Medulla oblongata (tissue), 1 donor: ENCODE measurements at regions not wholly inside any gene's neighbourhood (a gene's known extent, or its start where the extent isn't known, plus 50 kb on each side); places are given as distances from the start of the nearest gene placed in this dataset.

Experiments
- DNase-seq: peaks from one replicate; pipeline ENCODE4 v3.0.0-alpha.2; 2015; ENCODE audit errors: extremely low spot score

DNA sequence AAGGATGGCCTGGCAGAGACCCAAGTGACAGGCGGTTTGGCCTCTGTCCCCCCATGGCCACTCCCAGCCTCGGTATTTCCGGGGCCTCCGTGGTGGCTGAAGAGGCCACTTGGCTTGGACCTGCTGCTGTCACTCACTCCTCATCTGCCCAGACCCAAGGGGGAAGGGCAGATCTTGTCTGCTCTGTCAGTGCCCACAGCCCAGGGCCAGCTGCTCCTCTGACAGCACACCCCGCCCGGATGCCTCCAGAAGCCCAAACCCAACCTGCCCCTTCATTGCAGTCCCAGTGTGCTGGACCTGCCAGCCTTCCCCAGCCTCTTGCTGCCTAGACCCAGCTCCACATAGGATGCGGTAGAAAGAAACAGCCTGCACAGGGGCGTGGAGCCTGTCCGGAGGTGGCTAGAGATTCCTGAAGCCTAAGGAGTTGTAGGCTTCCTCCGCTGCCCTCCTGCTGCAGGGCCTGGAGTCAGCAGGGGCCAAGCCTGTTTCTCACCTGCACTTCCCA lies 52.0 kb downstream of the MAGEF1 start:
- no peak for DNase-seq

GRCh38 chr3:184658223-184658928 lies 53.5 kb downstream of the MAGEF1 start:
- no peak for DNase-seq

GRCh38 chr3:184656829-184657681 lies 54.8 kb downstream of the MAGEF1 start:
- DNase-seq, result no peak

GRCh38 chr3:184656458-184656828 lies 55.4 kb downstream of the MAGEF1 start:
- DNase-seq, result no peak

- no peak for DNase-seq
These were observed 56.3 kb downstream of the MAGEF1 start for GRCh38 chr3:184655597-184655996.

- no peak for DNase-seq
These were observed 57.5 kb downstream of the MAGEF1 start for GRCh38 chr3:184654375-184654774.

- DNase-seq, result no peak
These were observed 59.4 kb downstream of the MAGEF1 start for GRCh38 chr3:184652465-184652864.

- no peak for DNase-seq
These were observed 60.0 kb downstream of the MAGEF1 start for GRCh38 chr3:184651904-184652303.

DNA sequence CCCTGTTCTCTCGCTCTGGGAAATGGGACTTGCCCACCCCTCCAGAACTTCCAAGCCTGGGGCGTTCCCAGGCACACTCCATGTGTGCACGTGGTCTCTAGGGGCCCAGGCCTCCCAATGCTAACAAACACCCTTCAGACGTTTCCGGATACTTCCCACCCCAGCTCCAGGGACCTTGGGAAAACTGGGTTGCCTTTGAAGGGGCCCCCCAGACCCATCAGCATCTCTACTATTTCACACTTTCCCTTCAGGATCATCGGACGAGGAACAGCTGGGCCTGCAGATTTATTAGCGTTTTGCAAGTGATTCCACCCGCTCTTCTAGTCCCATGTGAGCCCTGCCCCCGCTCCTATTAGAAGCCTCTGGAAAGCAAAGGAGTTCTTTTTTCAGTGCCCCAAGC lies 63.2 kb downstream of the MAGEF1 start:
- no peak for DNase-seq

- DNase-seq, result no peak
These were observed 64.4 kb downstream of the MAGEF1 start for GRCh38 chr3:184647405-184647936.

- DNase-seq, result no peak
These were observed 66.5 kb downstream of the MAGEF1 start for GRCh38 chr3:184645336-184645735.

DNA sequence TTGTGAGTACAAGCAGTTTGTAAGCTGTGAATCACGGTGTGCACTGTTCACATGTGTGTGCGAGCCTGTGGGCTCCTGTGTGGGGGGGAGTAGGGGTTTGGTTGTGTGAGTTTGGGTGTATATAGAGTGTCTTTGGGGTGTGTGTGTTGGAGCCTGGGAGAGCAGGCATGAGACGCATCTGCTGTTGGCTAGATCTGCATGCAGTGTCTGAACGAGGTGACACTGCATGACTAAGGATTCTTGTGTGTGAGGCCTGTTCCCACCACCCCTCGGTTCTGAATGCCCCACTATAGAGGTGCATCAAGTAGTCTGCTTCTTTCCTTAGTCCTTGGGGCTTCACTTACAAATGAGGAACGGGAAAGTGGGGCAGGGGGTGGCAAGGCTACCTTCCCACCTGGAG lies 68.4 kb downstream of the MAGEF1 start:
- no peak for DNase-seq

GRCh38 chr3:184642631-184643285 lies 69.1 kb downstream of the MAGEF1 start:
- DNase-seq, result no peak

DNA sequence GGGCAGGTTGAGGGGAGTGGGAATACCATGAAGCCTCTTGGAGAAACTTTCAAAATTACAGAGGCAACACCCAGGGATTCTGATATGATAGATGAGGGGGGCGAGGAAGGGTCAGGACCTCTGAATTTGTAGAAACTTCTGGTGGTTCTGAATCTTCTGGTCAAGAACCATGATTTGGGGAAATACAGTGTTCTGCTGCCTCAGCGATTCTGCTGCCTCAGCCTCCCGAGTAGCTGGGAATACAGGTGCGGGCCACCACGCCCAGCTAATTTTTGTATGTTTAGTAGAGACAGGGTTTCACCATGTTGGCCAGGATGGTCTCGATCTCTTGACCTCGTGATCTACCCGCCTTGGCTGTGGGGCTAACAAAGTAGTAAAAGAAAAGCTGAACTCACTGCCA lies 70.4 kb downstream of the MAGEF1 start:
- no peak for DNase-seq

- no peak for DNase-seq
These were observed 72.5 kb downstream of the MAGEF1 start for GRCh38 chr3:184639351-184639750.

DNA sequence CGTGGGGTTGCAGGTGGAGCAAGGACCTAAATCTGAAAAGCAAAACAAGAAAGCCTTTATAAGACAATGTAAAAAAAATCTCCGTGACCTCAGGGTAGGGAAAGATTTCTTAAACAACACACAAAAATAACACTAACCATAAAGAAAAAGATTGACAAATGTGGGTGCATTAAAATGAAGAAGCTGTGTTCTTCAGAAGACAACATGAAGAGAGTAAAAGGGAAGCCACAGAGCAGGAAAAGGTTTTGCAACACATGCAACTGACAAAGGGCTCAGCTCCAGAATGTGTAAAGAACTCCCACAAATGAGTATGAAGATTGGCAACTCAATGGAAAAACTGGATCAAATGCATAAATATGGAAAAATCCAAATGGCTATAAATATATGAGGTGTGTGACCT lies 74.2 kb downstream of the MAGEF1 start:
- DNase-seq, result peak; percentile 52

GRCh38 chr3:184636741-184637316 lies 75.0 kb downstream of the MAGEF1 start:
- DNase-seq, result no peak

DNA sequence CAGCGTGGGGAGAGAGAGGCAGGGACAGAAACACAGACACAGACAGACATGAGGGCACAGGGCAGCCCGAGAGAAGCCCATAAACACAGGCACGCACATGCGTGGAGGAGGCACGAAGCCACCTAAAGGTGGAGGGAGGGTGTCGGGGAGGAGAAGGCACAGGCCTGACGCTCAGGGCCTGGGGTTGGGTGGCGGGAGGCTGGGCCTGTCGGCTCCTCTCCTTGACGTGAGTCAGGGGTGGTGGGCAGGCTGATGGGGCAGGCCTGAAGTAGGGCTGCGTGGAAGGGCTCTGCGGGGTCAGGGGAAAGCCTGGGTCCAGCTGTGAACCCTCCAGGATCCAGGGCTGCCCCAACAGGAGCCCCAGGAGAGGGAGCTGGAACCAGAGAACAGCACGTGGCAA lies 74.2 kb downstream of the EPHB3 start:
- DNase-seq, result no peak

DNA sequence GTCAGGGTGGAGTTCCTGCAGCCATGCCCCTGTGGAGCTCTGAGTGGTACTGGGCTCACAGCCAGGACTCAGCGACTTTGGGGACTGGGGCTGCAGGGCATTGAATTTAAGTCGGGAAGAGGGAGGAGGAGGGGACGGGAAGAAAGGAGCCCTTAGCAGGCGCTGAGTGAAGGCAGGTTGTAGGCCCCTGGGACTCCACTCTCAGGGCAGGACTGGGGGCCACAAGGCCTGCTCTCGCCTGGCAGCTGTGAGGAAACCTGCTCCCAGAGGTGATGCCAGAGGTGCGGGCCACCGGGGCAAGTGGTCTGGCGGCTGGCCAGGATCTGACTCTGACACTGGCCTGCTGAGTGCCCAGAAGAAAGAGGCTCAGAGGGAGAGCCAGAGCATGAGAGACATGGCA lies 73.5 kb downstream of the EPHB3 start:
- DNase-seq, result no peak

- DNase-seq, result no peak
These were observed 71.6 kb downstream of the EPHB3 start for GRCh38 chr3:184633237-184633579.

DNA sequence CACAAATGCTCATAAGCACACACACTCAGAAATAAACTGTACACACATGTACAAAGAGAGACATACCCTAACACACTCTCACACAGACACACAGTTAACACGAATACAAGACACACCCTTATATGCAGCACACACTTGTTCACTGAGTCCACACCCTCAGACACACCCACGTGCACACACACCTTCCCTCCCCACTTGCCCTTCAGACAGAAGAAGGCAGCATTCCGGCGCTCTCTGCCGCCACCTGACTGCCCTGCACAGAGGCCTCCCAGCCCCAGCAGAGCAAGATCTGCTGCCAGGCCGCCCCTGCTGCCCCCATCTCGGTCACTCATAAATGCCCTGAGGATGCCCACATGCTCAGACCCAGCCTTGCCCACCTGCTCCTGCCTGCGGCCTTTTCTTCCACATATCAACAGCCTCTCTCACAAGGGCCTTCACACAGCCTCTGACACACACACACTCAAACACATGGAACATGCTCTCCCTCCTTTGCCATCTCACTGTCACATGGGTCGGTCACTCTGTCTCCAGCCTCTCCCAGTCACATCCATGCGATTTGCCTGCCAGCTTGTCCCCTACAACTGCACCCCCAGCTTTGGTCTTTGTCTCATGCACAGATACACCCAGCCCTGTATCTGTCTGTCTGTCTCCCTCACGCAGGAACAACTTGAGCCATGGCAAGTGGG lies 71.1 kb downstream of the EPHB3 start:
- no peak for DNase-seq
